CD4-positive, CD25-positive, alpha-beta regulatory T cell (primary cell): ENCODE measurements at regions not wholly inside any gene's neighbourhood (a gene's known extent, or its start where the extent isn't known, plus 50 kb on each side); places are given as distances from the start of the nearest gene placed in this dataset.

ENCODE experiments used
- ATAC-seq, 2 donors: fragments of 150-1000 bp; cut with Tn5 transposase; one replicate each; pipeline ENCODE4 v1.10.0; 2021; ENCODE audit warnings: low read depth in 2 of 2, moderate number of reproducible peaks in 2 of 2, moderate library complexity in 1 of 2
- DNase-seq, 3 donors: peaks; one replicate each; pipeline versions ENCODE4 v3.0.0 to v3.0.0-alpha.2; 2012 to 2022; ENCODE audit warnings: mixed read lengths in 1 of 3
- H3K27ac ChIP-seq: one replicate; pipeline ENCODE4 v1.7.0; 2013; ENCODE audit warnings: mild to moderate bottlenecking, low read length; ENCODE audit not compliant: insufficient read depth, poor library complexity, severe bottlenecking
- H3K27me3 ChIP-seq: one replicate; pipeline ENCODE4 v1.7.0; 2013; ENCODE audit warnings: low read length; ENCODE audit not compliant: control insufficient read depth, insufficient read depth
- H3K36me3 ChIP-seq: one replicate; pipeline ENCODE4 v1.7.0; 2013; ENCODE audit warnings: mild to moderate bottlenecking, low read length, moderate library complexity; ENCODE audit not compliant: control insufficient read depth, insufficient read depth
- H3K4me1 ChIP-seq: 2 replicates; pipeline ENCODE4 v1.7.0; 2013; ENCODE audit warnings: mild to moderate bottlenecking, low read length; ENCODE audit not compliant: insufficient read depth, control insufficient read depth, poor library complexity, severe bottlenecking
- H3K4me3 ChIP-seq: one replicate; pipeline ENCODE4 v1.7.0; 2013; ENCODE audit warnings: low read depth, mild to moderate bottlenecking, low read length, moderate library complexity
- H3K9me3 ChIP-seq, 2 experiments: 1 replicate in 1 of 2; 2 replicates in 1 of 2; pipeline ENCODE4 v1.7.0; 2013; ENCODE audit warnings: low read length in 2 of 2, mild to moderate bottlenecking in 1 of 2, moderate library complexity in 1 of 2; ENCODE audit not compliant: control insufficient read depth in 2 of 2
- H3K27ac Mint-ChIP-seq, 3 donors: one replicate each; pipeline ENCODE4 v1.8.0; 2020 to 2022; ENCODE audit warnings: mild to moderate bottlenecking in 3 of 3, mixed read lengths in 3 of 3, moderate library complexity in 2 of 3
- H3K27me3 Mint-ChIP-seq: one replicate; pipeline ENCODE4 v1.8.0; 2022; ENCODE audit warnings: mild to moderate bottlenecking, mixed read lengths
- H3K36me3 Mint-ChIP-seq: one replicate; pipeline ENCODE4 v1.8.0; 2020; ENCODE audit warnings: mixed read lengths
- H3K4me1 Mint-ChIP-seq, 4 donors: one replicate each; pipeline ENCODE4 v1.8.0; 2020 to 2022; ENCODE audit warnings: mixed read lengths in 4 of 4, mild to moderate bottlenecking in 1 of 4
- H3K4me3 Mint-ChIP-seq, 4 donors: one replicate each; pipeline ENCODE4 v1.8.0; 2020 to 2022; ENCODE audit warnings: mild to moderate bottlenecking in 4 of 4, mixed read lengths in 4 of 4, moderate library complexity in 3 of 4
- H3K9me3 Mint-ChIP-seq, 7 donors: one replicate each; pipeline ENCODE4 v1.8.0; 2020 to 2022; ENCODE audit warnings: mixed read lengths in 7 of 7, mild to moderate bottlenecking in 3 of 7, moderate library complexity in 2 of 7

DNA sequence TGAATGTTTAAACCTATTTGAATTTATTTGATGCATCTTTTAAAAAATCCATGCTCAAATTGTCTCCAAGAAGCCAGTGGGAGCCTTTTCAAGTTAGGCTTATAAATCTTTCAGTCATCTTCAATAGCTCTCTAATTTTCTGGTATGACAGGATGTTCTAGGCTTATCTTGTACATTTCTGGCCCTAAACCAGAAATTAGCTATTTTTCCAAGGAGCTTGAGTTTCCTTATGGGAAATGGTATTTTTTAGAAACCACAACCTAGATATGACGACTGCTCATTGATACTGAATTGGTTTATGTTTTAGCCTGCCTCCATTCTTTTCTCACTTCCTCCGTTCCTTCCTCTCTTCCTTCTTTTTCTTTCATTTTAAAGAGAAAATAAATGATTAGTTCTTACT lies 172.3 kb downstream of the SPRY1 start:
- DNase-seq (no peak), ATAC-seq (no peak)
- peaks cover 0 to 8% (median under 1%) of the 10 kb centered on the region in 4 donors for H3K4me1 Mint-ChIP-seq
- no peak overlapping the region for H3K27ac ChIP-seq
- peaks cover 0 to 3% of the 10 kb centered on the region in 2 experiments for H3K9me3 ChIP-seq
- H3K36me3 Mint-ChIP-seq, result no peaks in the 10 kb centered on the region
- no peak overlapping the region for H3K4me3 ChIP-seq
- H3K36me3 ChIP-seq, result no peaks in the 10 kb centered on the region
- H3K9me3 Mint-ChIP-seq, result peaks cover 0 to 6% (median 0%) of the 10 kb centered on the region in 7 donors
- no peaks in the 10 kb centered on the region for H3K27me3 ChIP-seq
- H3K4me3 Mint-ChIP-seq, result no peak overlapping the region
- no peak overlapping the region for H3K27ac Mint-ChIP-seq
- H3K27me3 Mint-ChIP-seq, result peaks cover 5% of the 10 kb centered on the region
- H3K4me1 ChIP-seq, result no peaks in the 10 kb centered on the region

DNA sequence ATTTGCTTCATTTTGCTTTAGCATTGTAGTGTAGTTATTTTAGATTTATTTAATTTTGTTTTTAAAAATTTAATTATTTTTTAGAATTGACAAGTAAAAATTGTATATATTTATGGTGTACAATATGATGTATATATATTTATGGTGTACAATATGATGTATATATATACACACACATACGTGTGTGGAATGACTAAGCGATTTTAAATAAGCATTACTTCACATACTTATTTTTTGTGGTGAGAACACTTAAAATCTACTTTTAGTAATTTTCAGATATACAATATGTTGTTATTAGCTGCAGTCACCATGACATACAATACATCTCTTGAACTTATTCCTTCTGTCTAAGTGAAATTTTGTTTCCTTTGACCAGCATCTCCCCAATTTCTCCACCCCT lies 172.9 kb downstream of the SPRY1 start:
- no peak overlapping the region for H3K4me3 ChIP-seq
- Mint-ChIP-seq H3K27ac (no peak overlapping the region), H3K4me1 (peaks cover 0 to 8% (median under 1%) of the 10 kb centered on the region in 4 donors), H3K4me3 (no peak overlapping the region), H3K9me3 (peaks cover 0 to 6% (median 0%) of the 10 kb centered on the region in 7 donors), H3K27me3 (peaks cover 5% of the 10 kb centered on the region), H3K36me3 (no peaks in the 10 kb centered on the region)
- H3K36me3 ChIP-seq, result no peaks in the 10 kb centered on the region
- peaks cover 0 to 3% of the 10 kb centered on the region in 2 experiments for H3K9me3 ChIP-seq
- no peak for DNase-seq
- H3K27ac ChIP-seq, result no peak overlapping the region
- no peaks in the 10 kb centered on the region for H3K27me3 ChIP-seq
- ATAC-seq, result no peak
- no peaks in the 10 kb centered on the region for H3K4me1 ChIP-seq

DNA sequence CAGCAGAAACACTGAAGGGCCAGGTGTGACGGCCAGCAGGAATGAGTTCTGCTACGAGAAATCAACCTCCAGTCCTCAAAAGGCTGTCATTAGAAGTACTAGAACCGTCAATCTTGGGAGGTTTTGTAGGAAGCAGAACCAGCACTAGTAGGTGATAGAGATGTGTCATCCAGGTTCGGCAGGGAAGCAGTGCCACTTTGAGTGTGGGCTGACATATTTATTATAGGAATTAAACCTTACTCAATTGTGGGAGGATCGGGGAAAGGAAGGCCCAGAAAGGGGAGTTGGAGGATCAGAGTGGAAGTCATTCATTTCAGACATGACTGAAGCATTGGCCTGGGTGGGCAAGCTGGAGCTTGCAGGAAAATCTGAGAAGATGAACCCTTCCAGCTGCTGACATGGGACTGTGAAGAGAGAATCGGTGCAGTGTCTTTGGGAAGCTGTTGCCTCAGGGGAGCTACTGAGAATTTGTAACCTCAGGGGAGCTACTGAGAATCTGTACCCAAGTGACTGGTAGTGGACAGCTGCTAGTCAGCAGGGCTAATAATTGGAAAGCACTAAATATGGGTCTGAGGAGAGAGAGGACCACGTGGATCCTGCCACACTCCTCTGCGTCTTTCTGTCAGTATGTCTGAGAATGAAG lies 177.4 kb downstream of the SPRY1 start:
- ATAC-seq (no peak), DNase-seq (no peak)
- no peaks in the 10 kb centered on the region for H3K36me3 Mint-ChIP-seq
- Histone ChIP-seq H3K27ac (no peak overlapping the region), H3K4me3 (no peak overlapping the region), H3K27me3 (no peaks in the 10 kb centered on the region), H3K36me3 (no peaks in the 10 kb centered on the region), H3K9me3 (no peaks in the 10 kb centered on the region), H3K4me1 (no peaks in the 10 kb centered on the region)
- H3K4me3 Mint-ChIP-seq, result no peak overlapping the region
- peaks cover 0 to 4% (median 0%) of the 10 kb centered on the region in 4 donors for H3K4me1 Mint-ChIP-seq
- H3K9me3 Mint-ChIP-seq, result peaks cover 0 to 2% (median 0%) of the 10 kb centered on the region in 7 donors
- H3K27ac Mint-ChIP-seq, result no peak overlapping the region
- H3K27me3 Mint-ChIP-seq, result no peaks in the 10 kb centered on the region

DNA sequence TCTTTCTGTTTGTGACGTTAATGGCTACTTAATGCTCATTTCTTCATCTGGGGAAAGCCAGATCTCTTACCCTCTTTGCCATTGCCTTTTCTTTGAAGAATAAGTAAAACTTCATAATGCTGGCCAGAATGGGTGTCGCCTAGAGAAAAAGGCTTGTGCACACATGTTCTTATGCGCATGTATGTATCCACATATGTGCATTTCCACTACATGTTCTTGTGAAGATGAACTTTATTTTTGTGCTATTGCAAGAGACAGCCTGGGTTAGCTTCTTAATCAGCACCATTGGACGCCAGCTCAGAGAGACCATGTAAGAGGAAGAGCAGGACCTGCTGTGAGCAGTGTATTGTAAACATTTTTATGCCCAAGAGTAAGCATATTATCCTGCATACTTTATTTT lies 178.7 kb downstream of the SPRY1 start:
- Mint-ChIP-seq H3K9me3 (peaks cover 0 to 3% (median 0%) of the 10 kb centered on the region in 7 donors), H3K4me3 (no peak overlapping the region), H3K36me3 (no peaks in the 10 kb centered on the region), H3K4me1 (peaks cover 0 to 4% (median 0%) of the 10 kb centered on the region in 4 donors), H3K27me3 (no peaks in the 10 kb centered on the region), H3K27ac (no peak overlapping the region)
- no peak overlapping the region for H3K4me3 ChIP-seq
- no peaks in the 10 kb centered on the region for H3K9me3 ChIP-seq
- no peak overlapping the region for H3K27ac ChIP-seq
- no peak for DNase-seq
- no peak for ATAC-seq
- no peaks in the 10 kb centered on the region for H3K27me3 ChIP-seq
- no peaks in the 10 kb centered on the region for H3K4me1 ChIP-seq
- no peaks in the 10 kb centered on the region for H3K36me3 ChIP-seq

DNA sequence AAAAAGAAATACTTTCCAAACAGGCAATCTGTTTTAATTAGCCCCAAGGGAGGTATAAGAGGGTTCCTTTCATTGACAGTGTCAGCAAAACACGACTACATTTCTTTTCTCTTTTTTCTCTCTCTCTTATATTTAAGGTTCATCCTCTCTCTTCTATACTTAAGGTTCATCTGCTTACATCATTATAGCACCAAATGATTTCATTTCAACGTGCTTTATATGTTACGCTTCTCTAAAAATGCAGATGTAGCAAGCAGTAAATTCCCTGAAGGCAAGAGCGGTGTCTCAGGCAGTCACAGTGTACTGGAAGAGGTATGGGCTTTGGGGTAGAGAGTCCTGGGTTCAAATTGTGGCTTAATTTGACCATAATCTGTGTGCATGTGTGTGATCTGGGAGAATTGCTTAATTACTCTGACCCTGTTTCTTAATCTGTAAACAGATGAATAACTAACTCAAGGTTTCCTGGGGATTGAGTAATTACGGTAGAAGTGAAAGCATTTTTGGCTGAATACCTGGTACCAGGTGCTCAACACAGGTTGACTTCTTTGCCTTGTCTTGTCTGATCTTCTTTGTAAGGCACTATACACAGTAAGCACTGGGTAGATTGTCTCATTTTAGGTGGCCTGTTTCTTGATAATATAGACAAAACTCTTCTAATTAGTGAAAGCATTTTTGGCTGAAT lies 180.8 kb downstream of the SPRY1 start:
- no peak for ATAC-seq
- no peak for DNase-seq
- H3K4me3 Mint-ChIP-seq, result no peak overlapping the region
- Histone ChIP-seq H3K9me3 (peaks cover 0 to 7% of the 10 kb centered on the region in 2 experiments), H3K27me3 (no peaks in the 10 kb centered on the region), H3K4me3 (no peak overlapping the region), H3K27ac (no peak overlapping the region), H3K36me3 (no peaks in the 10 kb centered on the region), H3K4me1 (no peaks in the 10 kb centered on the region)
- H3K27me3 Mint-ChIP-seq, result no peaks in the 10 kb centered on the region
- no peaks in the 10 kb centered on the region for H3K36me3 Mint-ChIP-seq
- peaks cover 0 to 4% (median 0%) of the 10 kb centered on the region in 4 donors for H3K4me1 Mint-ChIP-seq
- H3K9me3 Mint-ChIP-seq, result peaks cover 0 to 13% (median 4%) of the 10 kb centered on the region in 7 donors
- no peak overlapping the region for H3K27ac Mint-ChIP-seq

DNA sequence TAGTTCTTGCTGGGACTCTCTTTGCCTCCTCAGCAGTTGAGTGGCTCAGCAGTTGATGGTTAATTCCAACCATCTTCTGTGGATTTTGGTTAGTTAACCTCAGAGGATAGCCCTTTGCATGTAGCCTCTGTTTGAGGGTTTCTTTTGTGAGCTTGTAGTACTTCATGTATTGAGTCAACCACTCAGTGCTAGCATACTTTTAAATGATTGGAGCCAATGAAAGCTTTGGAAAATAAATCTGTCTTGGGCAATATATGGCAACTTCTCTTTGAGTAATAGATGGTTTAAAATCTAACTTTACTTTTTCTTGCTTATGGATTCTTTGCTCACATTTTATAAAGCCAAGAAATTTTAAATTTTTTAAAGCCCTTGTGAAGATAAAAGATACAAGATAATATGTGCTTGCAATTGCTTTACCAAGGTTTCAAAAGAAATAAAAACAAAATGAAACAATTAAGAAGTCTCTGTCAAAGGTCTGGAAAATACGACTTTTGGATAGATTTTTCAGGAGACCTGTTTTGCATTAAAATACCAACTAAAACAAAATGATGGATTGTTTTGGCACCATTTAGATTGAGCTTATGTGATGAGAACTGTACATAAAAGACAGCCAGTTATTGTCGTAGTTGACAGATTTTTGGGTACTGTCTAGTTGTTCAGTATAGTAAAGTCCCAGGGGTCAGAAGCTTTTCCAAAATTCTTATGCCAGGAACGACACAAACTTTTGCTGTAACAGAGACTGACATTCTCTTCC lies 181.9 kb downstream of the SPRY1 start:
- Histone ChIP-seq H3K36me3 (no peaks in the 10 kb centered on the region), H3K4me3 (no peak overlapping the region), H3K4me1 (no peaks in the 10 kb centered on the region), H3K27ac (no peak overlapping the region), H3K27me3 (no peaks in the 10 kb centered on the region), H3K9me3 (peaks cover 0 to 7% of the 10 kb centered on the region in 2 experiments)
- Mint-ChIP-seq H3K9me3 (peaks cover 0 to 13% (median 4%) of the 10 kb centered on the region in 7 donors), H3K4me3 (no peak overlapping the region), H3K36me3 (no peaks in the 10 kb centered on the region), H3K4me1 (peaks cover 0 to 2% (median 0%) of the 10 kb centered on the region in 4 donors), H3K27ac (no peak overlapping the region), H3K27me3 (no peaks in the 10 kb centered on the region)
- no peak for ATAC-seq
- DNase-seq, result no peak

DNA sequence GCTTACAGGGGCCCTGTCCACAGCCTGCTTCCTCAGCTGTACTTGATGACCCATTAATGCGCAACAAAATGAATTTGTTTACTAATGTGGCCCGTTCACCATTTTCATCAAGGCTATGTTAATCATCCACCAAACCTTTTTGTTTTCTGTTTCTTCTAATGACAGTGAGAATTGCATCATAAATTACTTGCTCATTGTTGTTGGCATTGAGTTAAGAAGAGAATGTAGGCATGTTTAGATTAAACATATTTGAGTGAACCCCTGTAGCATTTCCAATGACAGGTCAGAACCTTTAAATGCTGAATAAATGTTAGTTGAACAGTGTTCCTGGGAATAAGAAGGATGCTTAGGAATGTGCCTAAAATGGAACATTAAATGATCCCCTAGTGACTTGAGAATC lies 183.4 kb downstream of the SPRY1 start:
- Mint-ChIP-seq H3K4me3 (no peak overlapping the region), H3K27ac (no peak overlapping the region), H3K27me3 (no peaks in the 10 kb centered on the region), H3K9me3 (peaks cover 0 to 13% (median 4%) of the 10 kb centered on the region in 7 donors), H3K4me1 (no peaks in the 10 kb centered on the region), H3K36me3 (no peaks in the 10 kb centered on the region)
- Histone ChIP-seq H3K27ac (no peak overlapping the region), H3K9me3 (peaks cover 0 to 7% of the 10 kb centered on the region in 2 experiments), H3K36me3 (no peaks in the 10 kb centered on the region), H3K4me1 (no peaks in the 10 kb centered on the region), H3K4me3 (no peak overlapping the region), H3K27me3 (no peaks in the 10 kb centered on the region)
- no peak for ATAC-seq
- no peak for DNase-seq
